Tibial nerve (tissue), 4 donors: ENCODE measurements at regions not wholly inside any gene's neighbourhood (a gene's known extent, or its start where the extent isn't known, plus 50 kb on each side); places are given as distances from the start of the nearest gene placed in this dataset.

Source experiments
- CTCF ChIP-seq, 5 experiments: fragments of 200-600 bp in 3 of 5; fragments of 450-650 bp in 2 of 5; sonication (generic) in 3 of 5; IDR thresholded peaks; one replicate each; pipeline ENCODE4 v1.5.1; 2016 to 2019; ENCODE audit warnings: antibody characterized with exemption in 5 of 5, mild to moderate bottlenecking in 3 of 5, moderate library complexity in 2 of 5
- EP300 ChIP-seq, 2 donors: sonication (generic); formaldehyde crosslinking; IDR thresholded peaks; one replicate each; pipeline ENCODE4 v1.6.1; 2017; ENCODE audit warnings: antibody characterized with exemption in 2 of 2, mild to moderate bottlenecking in 1 of 2

GRCh38 chr4:161247831-161248230 lies 916.0 kb downstream of the FSTL5 start:
- no peak for TF ChIP-seq CTCF (IDR thresholded peaks at IDR 0.05)
- TF ChIP-seq EP300 (IDR thresholded peaks at IDR 0.05) = no peak
